Thoracic aorta (tissue), 2 donors: ENCODE measurements at regions not wholly inside any gene's neighbourhood (a gene's known extent, or its start where the extent isn't known, plus 50 kb on each side); places are given as distances from the start of the nearest gene placed in this dataset.

Source experiments
- ATAC-seq: fragments of 150-250 bp; one replicate; pipeline ENCODE4 v1.8.0; 2017; ENCODE audit warnings: low read depth; ENCODE audit not compliant: insufficient number of reproducible peaks, low FRiP score
- DNase-seq: peaks from one replicate; pipeline ENCODE4 v3.0.0-alpha.2; 2020; ENCODE audit warnings: low spot score
- H3K27ac ChIP-seq, 2 donors: fragments of 200-600 bp; sonication (generic); 1 replicate in 1 of 2; 2 replicates in 1 of 2; pipeline ENCODE4 v1.5.1; 2016; ENCODE audit warnings: mild to moderate bottlenecking in 2 of 2, moderate library complexity in 2 of 2
- H3K27me3 ChIP-seq: fragments of 200-600 bp; sonication (generic); replicated peaks from 2 replicates; pipeline ENCODE4 v1.6.0; 2016; ENCODE audit warnings: mild to moderate bottlenecking; ENCODE audit not compliant: insufficient read depth
- H3K36me3 ChIP-seq: fragments of 200-600 bp; sonication (generic); one replicate; pipeline ENCODE4 v1.5.1; 2016
- H3K4me1 ChIP-seq, 2 donors: fragments of 200-600 bp; sonication (generic); 1 replicate in 1 of 2; 2 replicates in 1 of 2; pipeline versions ENCODE4 v1.5.1 to v1.6.0; 2016; ENCODE audit warnings: low read depth in 2 of 2, mild to moderate bottlenecking in 1 of 2; ENCODE audit not compliant: control insufficient read depth in 1 of 2
- H3K4me3 ChIP-seq: fragments of 200-600 bp; sonication (generic); 2 replicates; pipeline ENCODE4 v1.5.1; 2016; ENCODE audit warnings: mild to moderate bottlenecking
- H3K9me3 ChIP-seq: fragments of 200-600 bp; sonication (generic); 2 replicates; pipeline ENCODE4 v1.5.1; 2016
- CTCF ChIP-seq: fragments of 200-600 bp; sonication (generic); IDR thresholded peaks from one replicate; pipeline ENCODE4 v1.5.1; 2019; ENCODE audit warnings: antibody characterized with exemption

GRCh38 chr15:29425864-29426263 is 156.2 kb upstream of the NSMCE3 start:
- H3K27me3 ChIP-seq: no peaks in the 10 kb centered on the region
- no peaks in the 10 kb centered on the region for H3K4me1 ChIP-seq
- no peaks in the 10 kb centered on the region for H3K36me3 ChIP-seq
- DNase-seq (no peak), ATAC-seq (no peak)
- no peak for TF ChIP-seq CTCF
- H3K9me3 ChIP-seq: no peaks in the 10 kb centered on the region
- H3K4me3 ChIP-seq: no peak overlapping the region
- H3K27ac ChIP-seq: no peak overlapping the region

- Histone ChIP-seq H3K27me3 (no peaks in the 10 kb centered on the region), H3K27ac (no peak overlapping the region), H3K4me3 (no peak overlapping the region), H3K4me1 (no peaks in the 10 kb centered on the region), H3K36me3 (no peaks in the 10 kb centered on the region), H3K9me3 (no peaks in the 10 kb centered on the region)
- no peak for TF ChIP-seq CTCF
- no peak for DNase-seq
- ATAC-seq: no peak
These were observed 154.5 kb upstream of the NSMCE3 start for GRCh38 chr15:29424118-29424517.

DNA sequence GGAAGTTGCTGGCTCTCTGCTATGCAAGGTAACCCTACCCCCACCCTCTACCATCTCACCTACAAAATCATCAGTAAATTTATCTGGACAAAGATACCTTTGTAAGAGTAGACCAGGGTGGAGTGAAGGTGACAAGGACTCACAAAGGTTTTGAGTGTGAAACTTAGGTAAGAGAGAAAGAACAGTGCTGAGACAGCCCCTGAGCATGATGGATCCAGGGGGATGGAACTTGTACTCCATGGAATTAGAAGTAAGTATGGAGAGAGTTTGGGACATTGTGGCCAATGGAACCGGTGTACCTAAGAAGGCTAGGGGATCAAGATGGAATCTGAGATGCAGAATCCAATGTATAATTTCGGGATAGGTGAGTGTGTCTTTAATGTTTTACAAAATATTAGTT is 153.0 kb upstream of the NSMCE3 start:
- Histone ChIP-seq H3K27me3 (no peaks in the 10 kb centered on the region), H3K4me3 (no peak overlapping the region), H3K4me1 (no peaks in the 10 kb centered on the region), H3K27ac (no peak overlapping the region), H3K36me3 (no peaks in the 10 kb centered on the region), H3K9me3 (no peaks in the 10 kb centered on the region)
- ATAC-seq (no peak), DNase-seq (no peak)
- no peak for TF ChIP-seq CTCF

DNA sequence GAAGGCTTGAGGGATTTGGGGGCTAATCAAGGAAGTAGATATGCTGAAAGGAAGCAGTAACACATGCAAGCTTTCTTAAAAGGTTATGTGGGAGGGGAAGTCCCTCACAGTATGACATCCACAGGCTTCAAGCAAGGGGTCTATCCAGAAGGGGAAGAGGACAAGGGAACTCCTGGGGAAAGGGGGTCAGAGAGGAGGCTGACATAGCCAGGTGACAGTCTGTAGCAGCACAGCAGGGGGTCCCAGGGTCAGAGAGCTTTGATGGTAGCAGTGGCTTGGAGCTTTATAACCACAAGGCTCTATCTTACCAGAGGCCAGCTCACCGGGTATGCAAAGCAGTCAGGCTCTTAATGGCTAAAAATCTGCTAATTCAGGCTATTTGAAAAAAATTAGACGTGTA is 150.6 kb upstream of the NSMCE3 start:
- Histone ChIP-seq H3K36me3 (no peaks in the 10 kb centered on the region), H3K27ac (no peak overlapping the region), H3K9me3 (no peaks in the 10 kb centered on the region), H3K4me1 (no peaks in the 10 kb centered on the region), H3K27me3 (no peaks in the 10 kb centered on the region), H3K4me3 (no peak overlapping the region)
- no peak for DNase-seq
- ATAC-seq: no peak
- TF ChIP-seq CTCF: no peak

DNA sequence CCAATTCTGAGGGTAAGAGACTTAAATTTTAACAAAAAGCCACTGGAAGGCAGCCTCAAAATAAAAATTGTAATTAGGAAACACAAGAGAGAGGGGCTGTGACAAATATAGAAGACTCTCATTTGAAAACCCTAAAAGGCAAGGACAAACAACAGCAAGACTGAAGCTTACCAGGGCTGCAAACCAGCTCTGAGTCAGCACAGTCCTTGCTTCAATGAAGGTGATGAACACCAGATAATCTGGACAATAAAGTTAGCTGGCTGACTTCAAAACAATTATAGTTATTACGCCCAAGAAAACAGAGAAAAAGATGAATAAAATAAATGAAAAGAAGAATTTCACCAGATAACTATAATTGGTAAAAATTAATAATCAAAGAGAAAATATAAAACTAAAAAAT is 149.3 kb upstream of the NSMCE3 start:
- Histone ChIP-seq H3K27ac (no peak overlapping the region), H3K27me3 (no peaks in the 10 kb centered on the region), H3K4me1 (no peaks in the 10 kb centered on the region), H3K9me3 (no peaks in the 10 kb centered on the region), H3K4me3 (no peak overlapping the region), H3K36me3 (no peaks in the 10 kb centered on the region)
- DNase-seq: no peak
- no peak for TF ChIP-seq CTCF
- no peak for ATAC-seq
